DMS53 treated with DMSO at 0.1 percent for 48 hours (cell line): ENCODE measurements at regions not wholly inside any gene's neighbourhood (a gene's known extent, or its start where the extent isn't known, plus 50 kb on each side); places are given as distances from the start of the nearest gene placed in this dataset.

Source experiments
- DNase-seq: peaks from one replicate; lab custom pipeline; 2025; ENCODE audit not compliant: unreplicated experiment; lab: John Stamatoyannopoulos, UW

GRCh38 chr18:71797554-71797953 is 746.6 kb downstream of the CBLN2 start:
- DNase-seq, result no peak

DNA sequence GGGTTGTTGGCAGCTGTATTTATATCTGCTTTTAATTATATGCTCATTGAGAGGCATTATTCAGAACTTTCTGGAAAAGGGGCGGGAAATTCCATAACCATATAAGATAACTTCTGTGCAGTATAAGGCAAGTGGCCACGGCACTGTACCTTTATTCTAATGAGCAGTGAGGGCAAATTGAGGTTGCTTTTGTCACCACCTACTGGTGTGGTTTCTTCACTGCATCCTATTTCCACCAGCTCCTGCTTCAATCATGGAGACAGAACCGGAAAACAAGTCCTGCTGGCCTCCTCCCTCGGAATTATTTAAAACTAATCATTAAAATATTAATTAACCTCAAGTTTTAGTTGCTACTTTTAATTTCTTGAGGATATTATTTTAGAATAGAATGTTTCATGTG is 759.4 kb downstream of the CBLN2 start:
- DNase-seq, result peak; percentile 11

GRCh38 chr18:71760541-71760940 is 783.6 kb downstream of the CBLN2 start:
- DNase-seq, result no peak

GRCh38 chr18:71754246-71754645 is 789.9 kb downstream of the CBLN2 start:
- no peak for DNase-seq

DNA sequence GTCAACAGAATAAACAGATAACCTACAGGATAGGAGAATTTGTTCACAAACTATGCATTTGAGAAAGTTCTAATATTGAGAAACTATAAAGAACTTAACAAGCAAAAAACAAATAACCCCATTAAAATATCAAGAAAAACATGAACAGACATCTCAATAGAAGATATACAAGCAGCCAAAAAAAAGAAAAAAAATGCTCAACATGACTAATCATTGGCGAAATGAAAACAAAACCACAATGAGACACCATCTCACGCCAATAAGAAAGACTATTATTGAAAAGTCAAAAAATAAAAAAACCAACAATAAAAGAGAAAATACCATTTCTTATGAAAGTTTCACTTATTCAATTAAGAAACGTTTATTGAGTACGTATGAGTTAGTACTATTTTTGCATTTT is 800.5 kb downstream of the CBLN2 start:
- DNase-seq, result no peak

DNA sequence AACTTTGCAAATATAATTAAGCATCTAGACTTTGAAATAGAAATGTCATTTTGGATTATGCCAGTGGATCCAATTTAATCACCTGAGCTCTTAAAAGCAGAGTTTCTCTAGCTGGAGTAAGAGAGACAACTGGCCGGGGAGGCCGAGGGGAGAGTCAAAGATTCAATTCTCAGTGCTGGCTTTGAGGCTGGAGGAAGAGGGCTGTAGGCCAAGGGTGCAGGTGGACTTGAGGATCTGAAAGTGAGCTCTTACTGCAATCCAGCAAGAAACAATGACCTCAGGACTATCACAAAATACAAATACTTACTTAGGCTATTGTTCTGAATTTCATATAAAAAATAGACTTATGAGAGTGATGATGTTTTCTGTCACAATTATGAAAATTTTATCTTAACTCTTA is 814.5 kb downstream of the CBLN2 start:
- no peak for DNase-seq

DNA sequence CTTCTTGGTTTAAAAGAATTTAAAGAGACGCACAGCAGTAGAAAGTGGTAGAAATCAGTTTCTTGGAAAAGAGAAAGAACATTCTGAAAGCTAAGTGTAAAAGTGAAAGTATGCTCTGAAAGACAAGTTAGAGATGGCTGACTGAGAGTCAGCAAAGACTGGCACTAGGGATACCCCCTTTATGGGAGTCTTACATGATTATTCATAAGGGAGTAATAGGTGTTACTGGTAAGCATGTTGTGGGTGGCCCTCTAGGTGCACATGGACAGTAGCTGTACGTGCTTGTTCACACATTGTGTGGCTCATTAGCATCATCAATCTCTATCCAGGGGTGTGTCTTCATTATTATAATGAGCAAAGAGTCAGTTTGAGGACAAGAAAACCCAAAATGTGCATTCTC is 816.2 kb downstream of the CBLN2 start:
- no peak for DNase-seq

DNA sequence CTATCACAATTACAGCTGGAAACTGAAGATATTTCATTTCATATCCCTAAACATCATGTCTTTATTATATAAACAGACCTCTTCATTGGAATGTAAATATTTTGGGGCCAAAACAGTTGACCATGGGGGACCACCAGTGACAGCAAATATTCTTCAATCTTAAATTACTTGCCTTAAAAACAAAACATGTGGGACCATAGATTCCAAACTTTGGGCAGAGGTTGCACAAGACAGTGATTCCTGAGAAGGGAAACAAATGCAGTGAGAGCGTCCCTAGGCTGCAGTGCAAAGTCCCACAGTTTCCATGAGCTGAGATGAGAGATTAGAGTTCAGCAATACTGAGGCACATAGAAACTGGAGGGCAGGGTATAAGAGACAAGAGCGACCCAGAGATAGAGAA is 818.9 kb downstream of the CBLN2 start:
- no peak for DNase-seq

DNA sequence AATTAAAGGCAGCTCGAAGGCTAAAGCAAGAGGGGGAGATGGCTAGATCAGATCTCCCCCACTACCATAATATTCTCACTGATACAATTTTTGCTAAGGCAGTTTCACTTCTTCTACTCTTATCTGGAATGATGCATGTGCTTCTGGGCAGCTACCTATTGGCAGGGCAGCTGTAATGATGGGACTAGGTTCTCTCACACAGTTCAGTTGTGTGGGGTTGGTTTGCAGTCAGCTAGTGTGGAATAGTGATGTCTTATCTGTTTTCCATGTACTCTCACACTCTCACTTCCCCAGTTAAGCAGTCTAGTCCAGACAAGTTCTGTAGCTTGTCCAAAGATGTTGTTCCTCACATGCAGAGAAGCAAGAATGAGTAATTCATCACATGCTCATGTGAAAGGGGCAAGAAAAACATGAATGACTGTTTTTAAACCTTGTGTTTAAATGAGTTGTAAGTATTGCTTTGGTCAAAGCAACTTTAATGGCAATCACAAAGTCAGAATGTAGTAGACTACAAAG is 836.1 kb downstream of the CBLN2 start:
- no peak for DNase-seq

DNA sequence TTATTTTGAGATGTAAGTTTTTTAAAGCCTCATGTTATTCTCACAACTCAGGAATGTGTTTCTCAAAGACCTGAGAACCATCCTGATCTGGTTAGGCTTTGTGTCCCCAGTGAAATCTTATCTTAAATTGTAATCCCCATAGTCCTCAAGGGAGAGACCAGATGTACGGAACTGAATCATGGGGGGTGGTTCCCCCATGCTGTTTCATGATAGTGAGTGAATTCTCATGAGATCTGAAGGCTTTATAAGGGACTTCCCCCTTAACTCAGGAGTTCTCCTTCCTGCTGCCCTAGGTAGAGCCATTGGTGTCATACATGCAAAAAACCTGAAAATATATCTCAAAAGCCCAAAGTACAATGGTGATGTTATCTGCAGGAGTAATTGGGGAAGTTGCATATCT is 836.7 kb downstream of the CBLN2 start:
- no peak for DNase-seq

DNA sequence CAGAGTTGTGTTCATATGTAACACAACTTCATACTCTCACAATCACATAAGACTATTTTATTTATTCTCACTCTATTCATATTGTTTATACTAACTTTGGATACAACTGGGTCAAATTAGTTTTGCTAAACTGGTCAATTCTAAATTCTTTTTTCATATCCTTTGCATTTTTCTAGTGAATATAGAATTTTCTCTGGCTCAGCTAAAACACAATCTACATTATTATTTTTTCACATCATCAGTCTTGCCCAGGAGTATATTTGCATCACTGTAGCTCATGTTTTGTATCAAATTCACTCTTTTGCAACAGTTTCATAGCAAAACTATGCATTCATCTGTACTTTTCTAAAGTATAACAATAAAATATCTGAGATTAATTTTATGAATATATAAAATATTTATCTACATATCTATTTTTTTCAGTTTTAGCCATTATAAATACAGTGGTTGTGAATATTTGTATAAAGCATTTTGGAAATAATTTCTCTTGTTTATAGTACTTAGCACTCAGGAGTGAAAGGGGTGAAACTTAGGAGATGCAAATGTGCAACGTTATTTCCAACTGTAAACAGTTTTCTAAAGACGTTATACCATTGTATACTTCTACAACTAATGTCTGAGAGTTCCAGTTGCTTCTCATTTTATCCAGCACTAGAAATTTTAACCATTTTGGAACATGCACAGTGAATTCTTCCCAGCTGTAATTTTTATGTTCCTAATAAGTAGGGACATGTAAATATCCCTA is 854.6 kb downstream of the CBLN2 start:
- no peak for DNase-seq

GRCh38 chr18:71682591-71682990 is 861.6 kb downstream of the CBLN2 start:
- DNase-seq, result peak; percentile 98

DNA sequence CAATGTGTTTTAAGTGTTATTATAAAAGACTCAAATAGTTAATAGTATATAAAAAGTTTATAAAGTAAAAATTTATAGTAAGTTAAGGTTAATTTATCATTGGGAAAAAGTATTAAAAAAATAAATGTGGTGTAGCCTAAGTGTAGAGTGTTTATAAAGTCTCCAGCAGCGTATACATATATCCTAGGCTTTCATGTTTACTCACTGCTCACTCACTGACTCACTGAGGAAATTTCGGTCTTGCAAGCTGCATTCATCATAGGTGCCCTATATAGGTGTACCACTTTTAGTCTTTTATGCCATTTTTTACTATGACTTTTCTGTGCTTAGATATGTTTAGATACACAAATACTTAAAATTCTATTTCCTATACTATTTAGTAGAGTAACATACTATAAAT is 866.0 kb downstream of the CBLN2 start:
- peak; percentile 34 for DNase-seq

DNA sequence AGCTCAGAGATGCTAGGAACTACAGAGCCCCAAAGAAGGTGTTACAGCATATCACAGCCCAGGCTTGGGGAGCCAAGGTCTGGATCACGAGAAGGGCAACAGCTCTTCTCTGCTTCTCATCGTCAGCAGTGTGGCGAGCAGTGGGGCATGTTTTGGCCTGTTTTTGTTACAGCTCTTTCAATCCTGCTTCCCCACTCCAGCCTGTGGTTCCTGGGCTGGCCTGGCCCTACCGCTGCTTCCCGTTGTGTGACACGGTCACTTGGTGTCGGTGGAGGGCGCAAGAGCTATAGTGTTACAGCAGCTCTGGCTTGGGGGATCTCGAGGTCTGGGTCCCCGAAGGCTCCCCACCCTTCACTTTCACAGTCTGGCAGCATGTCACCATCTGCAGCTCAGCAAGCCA is 870.2 kb downstream of the CBLN2 start:
- DNase-seq, result no peak

- no peak for DNase-seq
Measured at GRCh38 chr18:71673498-71673897, 870.6 kb downstream of the CBLN2 start.

DNA sequence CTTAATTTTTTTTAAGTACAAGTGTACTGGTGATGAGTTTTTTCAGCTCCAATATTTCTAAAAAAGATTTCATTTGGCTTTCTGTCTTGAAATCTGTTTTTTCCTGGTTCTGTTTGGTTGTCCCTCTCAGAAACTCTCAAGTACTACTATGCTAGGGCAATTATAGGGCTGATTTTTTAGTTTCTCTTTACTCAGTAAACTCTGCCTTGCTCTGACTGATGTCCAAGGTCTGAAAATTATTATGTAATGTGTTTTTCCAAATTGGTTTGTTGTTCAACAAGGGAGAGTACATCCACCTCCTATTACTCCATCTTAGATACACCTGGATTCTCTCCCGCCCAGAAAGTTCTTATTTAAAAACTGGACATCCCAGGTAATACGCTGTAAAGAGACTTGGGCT is 877.7 kb downstream of the CBLN2 start:
- DNase-seq, result no peak

- no peak for DNase-seq
Measured at GRCh38 chr18:71665131-71665530, 879.0 kb downstream of the CBLN2 start.

DNA sequence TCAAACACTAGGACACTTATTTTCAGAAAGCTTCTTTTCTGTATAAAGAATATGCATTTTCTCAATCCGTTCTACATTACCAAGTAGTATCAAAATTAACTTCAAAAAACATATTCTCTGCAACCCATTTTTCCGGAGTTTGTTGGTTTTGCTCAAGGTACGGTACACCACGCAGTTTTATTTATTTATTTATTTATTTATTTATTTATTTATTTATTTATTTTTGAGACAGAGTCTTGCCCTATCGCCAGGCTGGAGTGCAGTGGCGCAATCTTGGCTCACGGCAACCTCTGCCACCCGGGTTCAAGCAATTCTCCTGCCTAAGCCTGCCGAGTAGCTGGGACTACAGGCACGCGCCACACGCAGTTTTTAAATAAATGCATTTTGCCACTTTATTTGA is 900.3 kb downstream of the CBLN2 start:
- DNase-seq, result no peak

DNA sequence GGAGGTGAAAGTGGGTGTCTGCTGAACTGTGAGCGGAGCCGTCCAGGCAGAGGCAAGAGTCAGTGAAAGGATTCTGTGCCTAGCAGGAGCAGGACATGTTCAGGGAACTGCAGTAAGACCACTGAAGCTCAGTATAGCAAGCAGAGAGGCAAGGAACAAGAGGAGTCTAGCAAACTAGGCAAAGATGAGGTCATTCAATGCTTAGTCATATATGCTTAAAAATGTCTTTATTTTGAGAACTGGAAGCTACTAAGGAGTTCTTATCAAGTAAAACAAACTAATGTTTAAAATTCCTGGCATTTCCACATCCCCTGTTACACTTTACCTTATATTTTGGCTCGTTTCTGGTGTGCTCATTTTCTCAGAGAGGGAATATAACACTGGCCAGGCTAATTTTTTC is 913.4 kb downstream of the CBLN2 start:
- no peak for DNase-seq

DNA sequence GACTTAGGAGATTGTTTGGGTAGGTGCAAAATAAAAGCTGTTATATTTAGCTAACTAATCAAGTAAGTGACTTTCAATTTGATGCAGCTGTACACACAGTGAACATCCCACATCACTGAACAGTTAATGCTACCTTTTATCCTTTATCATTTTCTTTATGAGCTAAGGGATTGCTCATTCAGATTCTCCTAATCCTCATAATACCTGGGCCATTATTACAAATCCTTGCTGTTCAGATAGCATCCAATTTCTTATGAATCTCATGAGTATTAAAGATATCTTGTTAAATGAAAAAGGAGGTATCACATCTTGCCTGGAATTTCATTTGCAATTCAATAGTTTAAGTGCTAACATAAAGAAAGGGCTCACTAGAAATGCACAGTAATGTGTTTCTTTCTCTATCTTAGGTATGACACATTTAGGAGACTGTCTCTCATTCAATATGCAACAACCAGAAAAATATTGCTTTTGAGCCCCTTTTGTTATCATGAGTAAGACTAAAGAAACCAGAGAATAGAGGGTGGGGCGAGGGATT is 918.5 kb downstream of the CBLN2 start:
- no peak for DNase-seq

- no peak for DNase-seq
Measured at GRCh38 chr18:71598374-71598773, 945.8 kb downstream of the CBLN2 start.

- no peak for DNase-seq
Measured at GRCh38 chr18:71597219-71597618, 946.9 kb downstream of the CBLN2 start.

GRCh38 chr18:71583252-71583651 is 960.9 kb downstream of the CBLN2 start:
- DNase-seq, result no peak
